CD14-positive monocyte (primary cell): ENCODE measurements at regions not wholly inside any gene's neighbourhood (a gene's known extent, or its start where the extent isn't known, plus 50 kb on each side); places are given as distances from the start of the nearest gene placed in this dataset.

Experiments
- DNase-seq, 3 donors: peaks; one replicate each; pipeline ENCODE4 v3.0.0-alpha.2; 2011 to 2022
- H2AFZ ChIP-seq: 2 replicates; pipeline ENCODE4 v1.6.0; 2012; ENCODE audit warnings: mild to moderate bottlenecking, low read depth, low read length, inconsistent platforms; ENCODE audit not compliant: insufficient read depth, poor library complexity, severe bottlenecking
- H3K27ac ChIP-seq, 2 donors: 1 replicate in 1 of 2; 2 replicates in 1 of 2; pipeline ENCODE4 v1.5.1; 2012 to 2013; ENCODE audit warnings: low read length in 2 of 2, control low read depth in 1 of 2, inconsistent platforms in 1 of 2, low read depth in 1 of 2, mild to moderate bottlenecking in 1 of 2
- H3K27me3 ChIP-seq, 2 donors: one replicate each; pipeline versions ENCODE4 v1.6.0 to v1.6.1; 2011 to 2013; ENCODE audit warnings: low read length in 2 of 2; ENCODE audit not compliant: control insufficient read depth in 2 of 2, insufficient read depth in 2 of 2
- H3K36me3 ChIP-seq, 2 donors: replicated peaks in 1 of 2; 1 replicate in 1 of 2; 2 replicates in 1 of 2; pipeline versions ENCODE4 v1.5.1 to v1.6.1; 2012 to 2013; ENCODE audit warnings: low read length in 2 of 2, control low read depth in 1 of 2, inconsistent platforms in 1 of 2, mild to moderate bottlenecking in 1 of 2; ENCODE audit not compliant: insufficient read depth in 2 of 2, control insufficient read depth in 1 of 2
- H3K4me1 ChIP-seq, 2 donors: 1 replicate in 1 of 2; 2 replicates in 1 of 2; pipeline versions ENCODE4 v1.5.1 to v1.6.1; 2012 to 2013; ENCODE audit warnings: low read length in 2 of 2, control low read depth in 1 of 2, inconsistent platforms in 1 of 2, mild to moderate bottlenecking in 1 of 2, moderate library complexity in 1 of 2; ENCODE audit not compliant: insufficient read depth in 2 of 2, control insufficient read depth in 1 of 2
- H3K4me2 ChIP-seq: replicated peaks from 2 replicates; pipeline ENCODE3; 2012; ENCODE audit warnings: low read length, moderate library complexity, mild to moderate bottlenecking; ENCODE audit not compliant: poor library complexity, severe bottlenecking; ENCODE audit errors: extremely low read depth
- H3K4me3 ChIP-seq, 3 experiments: fragments of 200-600 bp in 1 of 3; sonication (generic) in 1 of 3; replicated peaks in 1 of 3; 1 replicate in 2 of 3; 2 replicates in 1 of 3; pipeline ENCODE4 v1.5.1; 2011 to 2013; ENCODE audit warnings: low read length in 3 of 3, mild to moderate bottlenecking in 3 of 3, control low read depth in 2 of 3, low read depth in 2 of 3, inconsistent platforms in 1 of 3, moderate library complexity in 1 of 3
- H3K79me2 ChIP-seq: 2 replicates; pipeline ENCODE4 v1.6.0; 2012; ENCODE audit warnings: mild to moderate bottlenecking, control low read depth, inconsistent platforms, low read length, moderate library complexity; ENCODE audit not compliant: insufficient read depth
- H3K9ac ChIP-seq: 2 replicates; pipeline ENCODE4 v1.6.0; 2017; ENCODE audit warnings: low read length, mild to moderate bottlenecking; ENCODE audit not compliant: insufficient read depth, poor library complexity, severe bottlenecking
- H3K9me3 ChIP-seq, 2 donors: replicated peaks in 1 of 2; 1 replicate in 1 of 2; 2 replicates in 1 of 2; pipeline versions ENCODE4 v1.5.1 to v1.6.1; 2012 to 2013; ENCODE audit warnings: low read length in 2 of 2, control low read depth in 1 of 2; ENCODE audit not compliant: control insufficient read depth in 1 of 2, insufficient read depth in 1 of 2
- H4K20me1 ChIP-seq: 2 replicates; pipeline ENCODE4 v1.6.0; 2012; ENCODE audit warnings: mild to moderate bottlenecking, low read length, control low read depth, moderate library complexity; ENCODE audit not compliant: insufficient read depth
- H3K27ac Mint-ChIP-seq, 7 donors: one replicate each; pipeline ENCODE4 v1.8.0; 2020; ENCODE audit warnings: mild to moderate bottlenecking in 7 of 7, mixed read lengths in 7 of 7, moderate library complexity in 6 of 7, inconsistent platforms in 2 of 7
- H3K27me3 Mint-ChIP-seq, 3 donors: one replicate each; pipeline ENCODE4 v1.8.0; 2021 to 2022; ENCODE audit warnings: low read depth in 3 of 3, mild to moderate bottlenecking in 3 of 3, mixed read lengths in 3 of 3, moderate library complexity in 3 of 3, inconsistent platforms in 1 of 3
- H3K36me3 Mint-ChIP-seq, 2 donors: one replicate each; pipeline ENCODE4 v1.8.0; 2020; ENCODE audit warnings: mixed read lengths in 2 of 2, inconsistent platforms in 1 of 2, mild to moderate bottlenecking in 1 of 2
- H3K4me1 Mint-ChIP-seq: one replicate; pipeline ENCODE4 v1.8.0; 2020; ENCODE audit warnings: mild to moderate bottlenecking, mixed read lengths
- H3K4me3 Mint-ChIP-seq, 2 donors: one replicate each; pipeline ENCODE4 v1.8.0; 2020; ENCODE audit warnings: mild to moderate bottlenecking in 2 of 2, mixed read lengths in 2 of 2, moderate library complexity in 1 of 2
- H3K9me3 Mint-ChIP-seq, 7 donors: one replicate each; pipeline ENCODE4 v1.8.0; 2020 to 2022; ENCODE audit warnings: mixed read lengths in 7 of 7, mild to moderate bottlenecking in 6 of 7, moderate library complexity in 6 of 7, inconsistent platforms in 2 of 7
- CTCF ChIP-seq: fragments of 200-600 bp; IDR thresholded peaks from one replicate; pipeline ENCODE4 v1.8.0; 2022; ENCODE audit warnings: antibody characterized with exemption, mild to moderate bottlenecking
- WGBS: methylation state at CpG from one replicate; pipeline ENCODE4 v1.1.5; 2013; ENCODE audit warnings: missing lambda C conversion rate; ENCODE audit not compliant: insufficient coverage; 5-methylcytosine and 5-hydroxymethylcytosine counted together
- intact Hi-C, 2 donors: fragments of 100-400 bp; cut with micrococcal nuclease; formaldehyde crosslinking; loops; one replicate each; pipeline versions ENCODE4 v1.15.0 to v1.15.1; 2023

DNA sequence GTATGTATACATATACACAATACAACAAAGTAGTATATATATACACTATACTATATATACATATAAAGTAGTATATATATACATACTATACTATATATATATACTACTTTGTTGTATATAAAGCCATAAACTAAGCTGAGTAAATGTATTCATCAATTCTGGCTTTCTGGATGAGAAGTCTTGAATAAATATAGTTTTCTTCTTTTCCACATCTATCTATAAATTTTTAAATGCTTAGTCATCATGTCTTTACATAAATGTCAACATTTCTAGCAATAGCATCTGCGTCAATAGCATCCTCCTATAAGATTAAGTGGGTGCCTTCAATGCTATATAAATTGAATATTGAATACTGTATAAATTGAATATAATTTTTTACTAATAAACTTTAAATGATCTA lies 63.1 kb upstream of the COX7C start:
- no peaks in the 10 kb centered on the region for H3K27me3 Mint-ChIP-seq
- H3K4me2 ChIP-seq = no peak overlapping the region
- no CpG with 5 or more reads among the region's 1 CpG for WGBS
- no peaks in the 10 kb centered on the region for H3K36me3 Mint-ChIP-seq
- no peaks in the 10 kb centered on the region for H3K36me3 ChIP-seq
- H3K27me3 ChIP-seq = no peaks in the 10 kb centered on the region
- no peaks in the 10 kb centered on the region for H3K79me2 ChIP-seq
- H3K4me1 Mint-ChIP-seq = no peaks in the 10 kb centered on the region
- DNase-seq = no peak
- no peak overlapping the region for H3K4me3 Mint-ChIP-seq
- peaks cover 0 to 5% (median 2%) of the 10 kb centered on the region in 7 donors for H3K9me3 Mint-ChIP-seq
- H3K4me3 ChIP-seq = no peak overlapping the region
- no peaks in the 10 kb centered on the region for H4K20me1 ChIP-seq
- no peaks in the 10 kb centered on the region for H3K9me3 ChIP-seq
- intact Hi-C loops = no loop called here
- no peak for TF ChIP-seq CTCF
- no peak overlapping the region for H3K27ac Mint-ChIP-seq
- H2AFZ ChIP-seq = no peak overlapping the region
- no peaks in the 10 kb centered on the region for H3K4me1 ChIP-seq
- H3K27ac ChIP-seq = no peak overlapping the region
- H3K9ac ChIP-seq = no peak overlapping the region

- Mint-ChIP-seq H3K4me1 (no peaks in the 10 kb centered on the region), H3K27ac (no peak overlapping the region), H3K4me3 (no peak overlapping the region), H3K27me3 (peaks cover 0 to 2% (median 0%) of the 10 kb centered on the region in 3 donors), H3K9me3 (peaks cover 0 to 5% (median under 1%) of the 10 kb centered on the region in 7 donors), H3K36me3 (no peaks in the 10 kb centered on the region)
- TF ChIP-seq CTCF = no peak
- Histone ChIP-seq H3K79me2 (no peaks in the 10 kb centered on the region), H3K4me3 (no peak overlapping the region), H3K4me1 (no peaks in the 10 kb centered on the region), H3K36me3 (no peaks in the 10 kb centered on the region), H3K9ac (no peak overlapping the region), H4K20me1 (no peaks in the 10 kb centered on the region), H3K27ac (no peak overlapping the region), H2AFZ (no peak overlapping the region), H3K9me3 (no peaks in the 10 kb centered on the region), H3K4me2 (no peak overlapping the region), H3K27me3 (no peaks in the 10 kb centered on the region)
- no peak for DNase-seq
- intact Hi-C loops = no loop called here
Measured at GRCh38 chr5:86557920-86558319, 59.8 kb upstream of the COX7C start.
